Neural cell (in vitro differentiated cells): ENCODE measurements at regions not wholly inside any gene's neighbourhood (a gene's known extent, or its start where the extent isn't known, plus 50 kb on each side); places are given as distances from the start of the nearest gene placed in this dataset.
A peak's percentile ranks its signal among the peaks of the same experiment; 100 is the strongest.

Experiments
- H2AFZ ChIP-seq: fragments of 200-600, 300-800 bp; sonication (generic), shearing (Covaris generic); 2 replicates; pipeline ENCODE4 v1.6.0; 2014; ENCODE audit warnings: low read depth, mild to moderate bottlenecking, antibody characterized with exemption, low read length, moderate library complexity
- H3F3A ChIP-seq: fragments of 200-600 bp; shearing (Covaris generic); 2 replicates; pipeline ENCODE4 v1.6.1; 2016; ENCODE audit warnings: mild to moderate bottlenecking, moderate library complexity, mixed read lengths, antibody characterized with exemption, low read length; ENCODE audit not compliant: insufficient read depth, poor library complexity, severe bottlenecking
- H3K27ac ChIP-seq: fragments of 200-600, 300-800 bp; sonication (generic), shearing (Covaris generic); 2 replicates; pipeline ENCODE4 v1.5.1; 2014; ENCODE audit warnings: mild to moderate bottlenecking, low read length, moderate library complexity
- H3K27me3 ChIP-seq: fragments of 300-800, 200-600 bp; sonication (generic), shearing (Covaris generic); 2 replicates; pipeline ENCODE4 v1.6.0; 2014; ENCODE audit warnings: mild to moderate bottlenecking, low read depth, low read length, moderate library complexity; ENCODE audit not compliant: insufficient read depth
- H3K36me3 ChIP-seq: fragments of 300-800, 200-600 bp; sonication (generic), shearing (Covaris generic); 2 replicates; pipeline ENCODE4 v1.5.1; 2014; ENCODE audit warnings: mild to moderate bottlenecking, antibody characterized with exemption, low read length, moderate library complexity; ENCODE audit not compliant: insufficient read depth
- H3K4me2 ChIP-seq: fragments of 300-800, 200-600 bp; sonication (generic), shearing (Covaris generic); 2 replicates; pipeline ENCODE4 v1.6.0; 2014; ENCODE audit warnings: mild to moderate bottlenecking, low read length
- H3K4me3 ChIP-seq: fragments of 300-800, 200-600 bp; sonication (generic), shearing (Covaris generic); 2 replicates; pipeline ENCODE4 v1.5.1; 2014; ENCODE audit warnings: mild to moderate bottlenecking, low read length, moderate library complexity
- H3K79me2 ChIP-seq: fragments of 200-600 bp; shearing (Covaris generic); replicated peaks from 2 replicates; pipeline ENCODE4 v1.6.0; 2014; ENCODE audit warnings: mild to moderate bottlenecking, low read length, moderate library complexity; ENCODE audit not compliant: insufficient read depth
- H3K9ac ChIP-seq: fragments of 300-800, 200-600 bp; sonication (generic), shearing (Covaris generic); 2 replicates; pipeline ENCODE4 v1.6.1; 2016; ENCODE audit warnings: mild to moderate bottlenecking, low read length, mixed read lengths
- H3K9me2 ChIP-seq: fragments of 200-600 bp; shearing (Covaris generic); 2 replicates; pipeline ENCODE4 v1.6.1; 2016; ENCODE audit warnings: mild to moderate bottlenecking, low read length, mixed read lengths; ENCODE audit not compliant: insufficient read depth
- H3K9me3 ChIP-seq: fragments of 200-600, 300-800 bp; sonication (generic), shearing (Covaris generic); 2 replicates; pipeline ENCODE4 v1.6.1; 2016; ENCODE audit warnings: mild to moderate bottlenecking, mixed run types, low read length, moderate library complexity, mixed read lengths
- H4K20me1 ChIP-seq: fragments of 200-600 bp; shearing (Covaris generic); 2 replicates; pipeline ENCODE4 v1.6.1; 2016; ENCODE audit warnings: mild to moderate bottlenecking, mixed run types; ENCODE audit not compliant: insufficient read depth
- EP300 ChIP-seq: fragments of 450-650 bp; conservative IDR thresholded peaks from 2 replicates; pipeline ENCODE4 v1.6.1; 2014; ENCODE audit warnings: antibody characterized with exemption, mild to moderate bottlenecking, moderate library complexity; ENCODE audit not compliant: poor library complexity, severe bottlenecking
- EZH2 ChIP-seq: fragments of 200-600, 300-800 bp; shearing (Covaris generic), sonication (generic); IDR thresholded peaks from 2 replicates; pipeline ENCODE4 v1.6.1; 2014; ENCODE audit warnings: antibody characterized with exemption, low read length, borderline replicate concordance, mild to moderate bottlenecking; ENCODE audit not compliant: insufficient read depth, poor library complexity, severe bottlenecking
- MXI1 ChIP-seq: fragments of 450-650 bp; conservative IDR thresholded peaks from 2 replicates; pipeline ENCODE4 v1.6.1; 2014; ENCODE audit warnings: antibody characterized with exemption, mild to moderate bottlenecking; ENCODE audit not compliant: poor library complexity, severe bottlenecking
- POLR2AphosphoS5 ChIP-seq: IDR thresholded peaks from 2 replicates; pipeline ENCODE4 v1.6.1; 2012
- RAD21 ChIP-seq: fragments of 450-650 bp; conservative IDR thresholded peaks from 2 replicates; pipeline ENCODE4 v1.6.1; 2014; ENCODE audit warnings: antibody characterized with exemption, mild to moderate bottlenecking, moderate library complexity
- REST ChIP-seq: IDR thresholded peaks from 2 replicates; pipeline ENCODE4 v1.6.1; 2012; ENCODE audit warnings: borderline replicate concordance
- SMC3 ChIP-seq: fragments of 450-650 bp; conservative IDR thresholded peaks from 2 replicates; pipeline ENCODE4 v1.6.1; 2014; ENCODE audit warnings: antibody characterized with exemption, mild to moderate bottlenecking, moderate library complexity; ENCODE audit not compliant: poor library complexity
- TAF1 ChIP-seq: IDR thresholded peaks from 2 replicates; pipeline ENCODE4 v1.6.1; 2012; ENCODE audit warnings: low read depth
- TF ChIP-seq, protein P1 (sequence below): fragments of 450-650 bp; IDR thresholded peaks from 2 replicates; pipeline ENCODE4 v1.5.1; 2014; ENCODE audit warnings: antibody characterized with exemption, mild to moderate bottlenecking, moderate library complexity; ENCODE audit not compliant: poor library complexity, severe bottlenecking

DNA sequence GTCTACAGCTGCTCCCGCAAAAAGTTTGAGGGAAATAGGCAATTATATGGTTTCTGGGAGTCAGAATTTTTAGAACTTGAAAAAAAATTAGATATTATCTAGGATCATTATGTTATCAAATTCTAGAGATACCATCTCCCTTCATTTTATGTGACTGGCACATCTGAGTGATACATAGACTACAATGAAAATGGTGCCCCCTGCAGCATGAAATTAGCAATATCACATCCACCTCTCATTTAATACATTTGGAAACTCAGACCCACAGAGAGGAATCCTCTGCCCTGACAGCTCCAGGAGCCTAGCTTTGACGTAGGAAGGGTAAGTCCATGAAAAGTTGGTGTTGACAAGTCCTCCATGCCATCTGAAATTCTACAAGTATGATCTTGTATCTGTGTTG, 381.6 kb downstream of the SUCLG1 start:
- no peaks in the 10 kb centered on the region for H3K9me2 ChIP-seq
- H3K9ac ChIP-seq, result no peak overlapping the region
- no peaks in the 10 kb centered on the region for H3K27me3 ChIP-seq
- H3K36me3 ChIP-seq, result no peaks in the 10 kb centered on the region
- H3K9me3 ChIP-seq, result no peaks in the 10 kb centered on the region
- H3K4me3 ChIP-seq, result no peak overlapping the region
- TF ChIP-seq EZH2 (no peak), SMC3 (peak; percentile 26), RAD21 (peak; percentile 49), MXI1 (no peak)
- TF ChIP-seq, protein P1, sequence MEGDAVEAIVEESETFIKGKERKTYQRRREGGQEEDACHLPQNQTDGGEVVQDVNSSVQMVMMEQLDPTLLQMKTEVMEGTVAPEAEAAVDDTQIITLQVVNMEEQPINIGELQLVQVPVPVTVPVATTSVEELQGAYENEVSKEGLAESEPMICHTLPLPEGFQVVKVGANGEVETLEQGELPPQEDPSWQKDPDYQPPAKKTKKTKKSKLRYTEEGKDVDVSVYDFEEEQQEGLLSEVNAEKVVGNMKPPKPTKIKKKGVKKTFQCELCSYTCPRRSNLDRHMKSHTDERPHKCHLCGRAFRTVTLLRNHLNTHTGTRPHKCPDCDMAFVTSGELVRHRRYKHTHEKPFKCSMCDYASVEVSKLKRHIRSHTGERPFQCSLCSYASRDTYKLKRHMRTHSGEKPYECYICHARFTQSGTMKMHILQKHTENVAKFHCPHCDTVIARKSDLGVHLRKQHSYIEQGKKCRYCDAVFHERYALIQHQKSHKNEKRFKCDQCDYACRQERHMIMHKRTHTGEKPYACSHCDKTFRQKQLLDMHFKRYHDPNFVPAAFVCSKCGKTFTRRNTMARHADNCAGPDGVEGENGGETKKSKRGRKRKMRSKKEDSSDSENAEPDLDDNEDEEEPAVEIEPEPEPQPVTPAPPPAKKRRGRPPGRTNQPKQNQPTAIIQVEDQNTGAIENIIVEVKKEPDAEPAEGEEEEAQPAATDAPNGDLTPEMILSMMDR, result peak; percentile 33
- no peak overlapping the region for H3K4me2 ChIP-seq
- H3K27ac ChIP-seq, result no peak overlapping the region
- H3K79me2 ChIP-seq, result no peaks in the 10 kb centered on the region
- H2AFZ ChIP-seq, result no peak overlapping the region
- no peaks in the 10 kb centered on the region for H3F3A ChIP-seq
- H4K20me1 ChIP-seq, result no peaks in the 10 kb centered on the region

DNA sequence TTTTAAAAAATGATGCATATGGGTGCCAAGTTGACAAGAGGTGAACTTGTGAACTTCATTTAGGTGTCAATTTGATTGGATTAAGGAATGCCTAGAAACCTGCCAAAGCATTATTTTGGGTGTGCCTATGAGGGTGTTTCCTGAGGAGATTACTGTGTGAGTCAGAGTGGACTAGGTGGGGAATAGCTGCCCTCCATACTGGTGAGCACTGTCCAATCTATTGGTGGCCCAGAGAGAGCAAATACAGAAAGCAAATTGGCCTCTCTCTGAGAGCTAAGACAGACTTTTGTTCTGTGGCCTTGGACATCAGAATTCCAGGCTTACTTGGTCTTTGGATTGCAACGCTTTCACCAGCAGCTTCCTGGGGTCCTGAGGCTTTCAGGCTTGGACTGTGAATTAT, 388.0 kb downstream of the SUCLG1 start:
- no peaks in the 10 kb centered on the region for H3K27me3 ChIP-seq
- H3K4me2 ChIP-seq, result no peak overlapping the region
- H3K27ac ChIP-seq, result no peak overlapping the region
- H3K4me3 ChIP-seq, result no peak overlapping the region
- H3K79me2 ChIP-seq, result no peaks in the 10 kb centered on the region
- no peaks in the 10 kb centered on the region for H3K9me2 ChIP-seq
- TF ChIP-seq, protein P1, result no peak
- TF ChIP-seq RAD21, result no peak
- no peak for TF ChIP-seq SMC3
- TF ChIP-seq REST, result no peak
- TF ChIP-seq EZH2, result no peak
- TF ChIP-seq TAF1, result no peak
- TF ChIP-seq POLR2AphosphoS5, result no peak
- TF ChIP-seq MXI1, result no peak
- TF ChIP-seq EP300, result no peak
- H3F3A ChIP-seq, result no peaks in the 10 kb centered on the region
- no peaks in the 10 kb centered on the region for H3K9me3 ChIP-seq
- H3K9ac ChIP-seq, result no peak overlapping the region
- no peak overlapping the region for H2AFZ ChIP-seq
- no peaks in the 10 kb centered on the region for H3K36me3 ChIP-seq
- H4K20me1 ChIP-seq, result no peaks in the 10 kb centered on the region
